G401 (cell line): ENCODE measurements at regions not wholly inside any gene's neighbourhood (a gene's known extent, or its start where the extent isn't known, plus 50 kb on each side); places are given as distances from the start of the nearest gene placed in this dataset.
"Not testable (repeated sequence)": the region's sequence is repeated elsewhere in the genome, so short reads cannot be mapped to it uniquely, and the experiment has no call there.

Experiments
- DNase-seq: peaks from one replicate; pipeline ENCODE4 v3.0.0-alpha.2; 2015; ENCODE audit warnings: low spot score
- in situ Hi-C: cut with HindIII; loops from 2 replicates; pipeline ENCODE4 v1.10.0; 2016; ENCODE audit warnings: low sequenced_read_pairs, mixed read lengths

- DNase-seq = no peak
- in situ Hi-C loops = no loop called here
These were observed 67.6 kb upstream of the HGFAC start for GRCh38 chr4:3374011-3374645.

GRCh38 chr4:3374667-3375066, 67.1 kb upstream of the HGFAC start:
- in situ Hi-C loops = no loop called here
- no peak for DNase-seq

DNA sequence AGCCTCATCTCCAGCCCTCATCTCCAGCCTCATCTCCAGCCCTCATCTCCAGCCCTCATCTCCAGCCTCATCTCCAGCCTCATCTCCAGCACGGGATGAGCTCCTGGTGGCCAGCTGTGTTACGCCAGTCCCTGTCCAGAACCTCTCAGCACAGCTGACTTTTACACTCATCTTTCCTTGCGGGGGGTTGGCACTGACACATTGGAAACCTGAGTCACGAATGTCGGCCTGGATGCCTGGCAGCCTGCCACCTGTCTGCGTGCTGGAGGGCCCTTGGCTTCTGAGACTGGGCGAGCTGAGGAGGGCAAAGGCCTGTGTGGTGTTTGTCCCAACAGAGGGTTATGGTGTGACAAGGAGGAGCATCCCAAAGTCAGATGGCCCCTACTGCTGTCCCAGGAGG, 66.1 kb upstream of the HGFAC start:
- peak; percentile 21 for DNase-seq
- in situ Hi-C loops = no loop called here

DNA sequence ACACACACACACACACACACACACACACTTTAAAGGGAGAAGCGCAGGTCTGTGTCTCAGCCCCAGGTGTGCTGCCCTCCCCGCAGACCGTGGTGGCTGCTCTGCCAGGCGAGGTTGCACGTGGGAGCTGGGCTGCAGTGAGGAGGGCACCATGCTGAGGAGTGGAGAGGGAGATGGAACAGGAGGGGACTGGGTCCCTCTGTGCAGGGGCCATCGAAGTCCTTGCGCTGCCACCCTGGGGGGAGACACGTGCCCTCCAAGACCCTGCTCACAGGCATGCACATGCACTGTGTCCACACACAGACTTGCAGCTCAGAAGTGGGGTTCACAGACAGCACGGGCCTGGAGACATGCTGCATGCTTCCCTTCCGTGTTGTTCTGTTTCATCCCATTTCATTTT, 65.5 kb upstream of the HGFAC start:
- no peak for DNase-seq
- in situ Hi-C loops = no loop called here

GRCh38 chr4:3377557-3377956, 64.2 kb upstream of the HGFAC start:
- in situ Hi-C loops = no loop called here
- DNase-seq = no peak

DNA sequence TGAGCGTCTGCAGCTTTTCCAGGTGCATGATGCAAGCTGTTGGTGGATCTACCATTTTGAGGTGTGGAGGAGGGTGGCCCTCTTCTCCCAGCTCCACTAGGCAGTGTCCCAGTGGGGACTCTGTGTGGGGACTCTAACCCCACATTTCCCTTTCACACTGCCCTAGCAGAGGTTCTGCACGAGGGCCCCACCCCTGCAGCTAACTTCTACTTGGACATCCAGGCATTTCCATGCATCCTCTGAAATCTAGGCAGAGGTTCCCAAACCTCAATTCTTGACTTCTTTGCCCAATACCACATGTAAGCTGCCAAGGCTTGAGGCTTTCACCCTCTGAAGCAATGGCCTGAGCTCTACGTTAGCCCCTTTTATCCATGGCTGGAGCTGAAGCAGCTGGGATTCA, 61.4 kb upstream of the HGFAC start:
- in situ Hi-C loops, DNase-seq: not testable (repeated sequence)

DNA sequence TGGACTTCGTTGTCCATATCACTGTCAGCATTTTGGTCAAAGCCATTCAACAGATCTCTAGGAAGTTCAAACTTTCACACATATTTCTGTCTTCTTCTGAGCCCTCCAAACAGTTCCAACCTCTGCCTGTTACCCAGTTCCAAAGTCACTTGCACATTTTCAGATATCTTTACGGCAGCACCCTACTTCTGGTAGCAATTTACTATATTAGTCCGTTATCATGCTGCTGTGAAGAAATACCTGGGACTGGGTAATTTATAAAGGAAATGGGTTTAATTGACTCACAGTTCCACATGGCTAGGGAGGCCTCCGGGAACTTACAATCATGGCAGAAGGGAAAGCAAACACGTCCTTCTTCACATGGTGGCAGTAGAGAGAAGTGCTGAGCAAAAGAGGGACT, 60.6 kb upstream of the HGFAC start:
- in situ Hi-C loops, DNase-seq: not testable (repeated sequence)

GRCh38 chr4:3382251-3382650, 59.5 kb upstream of the HGFAC start:
- in situ Hi-C loops = no loop called here
- no peak for DNase-seq

DNA sequence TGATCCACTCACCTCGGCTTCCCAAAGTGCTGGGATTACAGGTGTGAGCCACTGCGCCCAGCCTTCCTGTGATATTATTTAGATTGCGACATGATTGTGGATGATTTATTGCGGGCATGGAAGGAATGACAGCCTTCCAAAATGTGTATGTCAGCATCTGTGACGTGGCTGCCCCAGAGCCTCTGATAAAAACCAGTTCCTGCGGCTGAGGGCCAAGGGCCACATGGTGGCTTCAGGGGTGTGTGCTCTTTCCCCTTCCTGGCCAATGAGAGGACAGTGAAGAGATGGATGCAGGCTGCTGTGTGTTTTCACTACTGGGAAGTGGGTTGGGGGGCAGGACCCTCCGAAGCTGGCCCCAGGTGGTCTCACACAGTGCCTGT, 57.4 kb upstream of the HGFAC start:
- DNase-seq = no peak

DNA sequence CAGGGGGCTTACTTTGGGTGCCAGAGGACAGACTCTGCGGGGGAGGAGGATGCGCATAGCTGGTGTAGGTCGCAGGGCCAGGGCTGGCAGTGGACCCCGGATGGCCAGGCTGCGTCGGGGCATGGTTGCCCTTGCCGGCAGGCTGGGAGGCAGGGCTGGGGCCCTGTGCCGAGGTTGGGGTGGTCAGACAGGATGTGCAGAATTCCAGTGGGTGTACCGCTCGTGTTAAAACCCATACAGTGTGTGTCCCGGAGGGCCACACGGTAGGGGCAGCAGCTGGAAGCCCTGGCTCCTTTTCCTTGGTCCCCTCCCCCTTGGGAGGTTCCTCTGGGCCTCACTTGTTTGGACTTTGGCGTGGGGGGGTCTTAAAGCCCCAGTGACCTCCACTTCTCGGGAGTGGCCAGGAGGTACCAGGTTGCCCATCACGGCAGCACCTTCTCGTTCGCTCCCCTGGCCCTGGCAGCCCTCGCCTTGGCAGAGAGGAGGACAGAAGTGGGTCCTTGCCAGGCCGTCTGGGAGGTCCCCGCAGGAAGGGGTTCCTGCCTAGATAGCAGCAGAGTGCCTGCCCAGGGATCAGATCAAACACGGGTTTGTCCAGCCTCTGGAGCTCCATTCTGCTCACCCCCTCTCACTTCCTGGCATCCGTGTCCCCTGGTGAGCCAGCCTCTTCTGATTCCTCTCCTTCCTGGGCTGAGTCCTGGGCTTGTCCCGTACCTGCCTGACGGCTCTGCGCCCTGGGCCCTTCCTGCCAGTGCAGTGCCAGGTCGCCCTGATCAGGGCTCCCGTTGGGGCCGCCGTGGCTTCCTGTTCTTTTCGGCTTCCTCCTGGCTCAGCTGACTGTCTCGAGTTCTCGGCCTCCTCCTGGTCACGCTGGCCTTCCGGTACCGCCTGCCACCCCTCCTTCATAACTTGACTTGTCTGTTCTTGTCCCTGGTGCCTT, 56.7 kb upstream of the HGFAC start:
- in situ Hi-C loops = no loop called here

More for the DNA sequence above, 57.4 kb upstream of the HGFAC start:
- in situ Hi-C loops = no loop called here

DNA sequence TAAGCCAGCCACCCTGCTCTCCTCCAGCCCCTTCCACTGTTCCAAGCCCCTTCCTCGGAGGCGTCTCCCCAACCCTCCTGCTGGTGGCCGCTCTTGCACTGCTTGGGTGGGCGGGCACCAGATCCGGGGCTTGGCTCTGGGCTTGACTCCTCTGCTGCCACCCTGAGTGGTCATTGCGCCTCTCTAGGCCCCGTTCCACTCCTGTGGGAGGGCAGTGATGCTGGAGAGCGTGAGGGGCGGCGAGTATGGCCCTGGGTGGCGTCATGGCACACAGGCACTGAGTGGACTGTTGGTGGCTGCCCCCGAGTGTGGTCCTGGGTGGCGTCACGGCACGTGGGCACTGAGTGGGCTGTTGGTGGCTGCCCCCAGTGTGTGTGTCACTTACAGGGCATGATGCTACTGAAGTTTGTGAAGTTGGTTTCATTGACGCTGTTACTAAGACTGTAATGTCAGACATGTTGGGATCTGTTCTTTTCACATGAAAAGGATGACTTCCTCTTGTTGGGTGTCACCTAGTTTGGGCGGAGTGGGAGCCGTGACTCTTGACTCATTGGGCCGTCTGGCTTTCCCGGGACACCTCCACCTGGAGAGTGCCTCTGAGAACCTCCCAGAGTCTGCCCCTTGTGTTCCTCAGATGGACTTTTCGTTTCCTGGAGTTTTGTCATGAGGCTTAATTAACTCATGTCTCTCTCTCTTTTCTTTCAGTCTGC, 55.9 kb upstream of the HGFAC start:
- in situ Hi-C loops = no loop called here
- no peak for DNase-seq

More for the DNA sequence above, 56.7 kb upstream of the HGFAC start:
- DNase-seq = no peak

GRCh38 chr4:3386526-3386925, 55.2 kb upstream of the HGFAC start:
- DNase-seq = no peak
- in situ Hi-C loops = no loop called here

DNA sequence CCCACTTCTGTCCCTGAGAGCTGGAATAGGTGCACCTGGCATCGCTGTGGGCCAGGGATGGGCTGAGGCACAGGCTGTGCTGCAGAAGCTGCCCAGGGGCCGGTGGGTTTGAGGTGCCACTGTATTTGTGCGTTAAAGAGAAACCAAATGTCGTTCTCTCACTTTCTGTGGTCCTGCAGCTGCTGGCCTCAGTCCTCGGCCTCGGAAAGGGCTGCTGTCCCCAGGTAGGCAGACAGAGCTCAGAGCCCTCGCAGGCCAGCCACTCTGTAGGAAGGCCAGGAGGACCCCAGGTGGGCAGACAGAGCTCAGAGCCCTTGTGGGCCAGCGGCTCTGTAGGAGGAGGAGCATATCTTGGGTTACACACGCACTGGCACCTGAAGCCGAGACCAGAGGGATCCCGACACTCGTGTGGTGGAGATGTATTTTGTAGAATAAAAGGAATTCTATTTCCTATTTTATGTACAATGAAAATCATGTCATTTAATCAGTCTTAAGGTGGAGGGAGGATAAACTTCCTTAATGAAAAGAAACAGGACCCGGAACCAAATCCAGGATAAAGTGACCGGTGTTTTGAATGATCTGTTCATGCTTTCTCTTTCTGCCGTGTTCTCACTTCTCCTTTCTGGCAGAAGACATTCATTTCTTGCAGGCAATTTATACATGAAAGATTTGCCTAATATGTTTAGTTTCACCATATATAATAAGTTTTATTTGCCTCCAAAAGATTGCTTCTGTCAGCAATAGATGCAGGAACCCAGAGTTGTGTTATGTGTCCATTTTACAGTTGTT, 54.4 kb upstream of the HGFAC start:
- in situ Hi-C loops = no loop called here
- no peak for DNase-seq

GRCh38 chr4:3387943-3388361, 53.8 kb upstream of the HGFAC start:
- DNase-seq = peak; percentile 40
- in situ Hi-C loops = no loop called here

DNA sequence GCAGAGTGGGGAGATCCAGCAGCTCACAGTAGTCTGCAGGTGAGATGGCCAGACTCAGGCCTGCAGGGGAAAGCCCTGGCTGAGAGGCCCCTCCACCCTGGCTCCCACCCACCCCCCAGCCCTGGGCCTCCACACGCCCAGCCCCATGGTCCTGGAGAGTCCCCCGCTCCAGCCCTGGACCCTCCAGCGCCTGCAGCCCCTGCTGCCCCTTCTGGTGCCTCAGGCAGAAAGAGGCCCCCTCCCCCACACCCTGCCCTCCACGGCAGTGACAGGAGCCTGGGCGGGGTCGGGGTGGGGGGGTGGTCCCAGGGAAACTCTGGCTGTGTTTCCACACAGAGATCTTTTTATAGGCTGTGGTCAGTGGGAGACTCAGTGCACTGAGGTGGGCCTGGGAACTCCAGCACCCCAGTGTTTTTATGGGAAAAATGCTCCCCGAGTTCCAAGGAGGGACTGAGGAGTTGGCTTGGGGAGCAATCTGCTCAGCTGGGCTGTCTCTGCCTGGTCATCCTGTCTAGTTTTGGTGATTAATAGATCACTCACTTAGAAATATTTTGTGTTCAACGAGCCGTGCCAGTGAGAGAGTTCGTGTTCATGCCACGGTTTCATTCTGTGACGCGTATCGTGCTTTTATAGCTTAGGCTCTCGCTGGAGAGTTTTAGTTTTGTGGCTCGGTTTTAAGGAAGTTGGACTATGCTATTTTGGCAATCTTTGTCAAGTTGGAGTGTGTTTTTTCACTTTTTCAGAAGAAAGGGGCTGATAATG, 53.1 kb upstream of the HGFAC start:
- no peak for DNase-seq
- in situ Hi-C loops = no loop called here

GRCh38 chr4:3389233-3390215, 52.2 kb upstream of the HGFAC start:
- DNase-seq = no peak
- in situ Hi-C loops = no loop called here

- no peak for DNase-seq
- in situ Hi-C loops = no loop called here
These were observed 51.4 kb upstream of the HGFAC start for GRCh38 chr4:3390288-3390811.
